Ovary (tissue), 3 donors: ENCODE measurements at regions not wholly inside any gene's neighbourhood (a gene's known extent, or its start where the extent isn't known, plus 50 kb on each side); places are given as distances from the start of the nearest gene placed in this dataset.

Source experiments
- EP300 ChIP-seq: sonication (generic); formaldehyde crosslinking; IDR thresholded peaks from one replicate; pipeline ENCODE4 v1.6.1; 2017; ENCODE audit warnings: antibody characterized with exemption
- POLR2A ChIP-seq: fragments of 450-650 bp; IDR thresholded peaks from one replicate; pipeline ENCODE4 v1.6.1; 2017; ENCODE audit warnings: antibody characterized with exemption, mild to moderate bottlenecking, moderate library complexity
- TF ChIP-seq, protein P1 (sequence below), 3 donors: fragments of 450-650 bp in 2 of 3; fragments of 200-600 bp in 1 of 3; IDR thresholded peaks; one replicate each; pipeline versions ENCODE4 v1.5.1 to v1.8.0; 2016 to 2022; ENCODE audit warnings: antibody characterized with exemption in 3 of 3, mild to moderate bottlenecking in 1 of 3
- donor health status: DM: no; HTN: no; CAD: no.

DNA sequence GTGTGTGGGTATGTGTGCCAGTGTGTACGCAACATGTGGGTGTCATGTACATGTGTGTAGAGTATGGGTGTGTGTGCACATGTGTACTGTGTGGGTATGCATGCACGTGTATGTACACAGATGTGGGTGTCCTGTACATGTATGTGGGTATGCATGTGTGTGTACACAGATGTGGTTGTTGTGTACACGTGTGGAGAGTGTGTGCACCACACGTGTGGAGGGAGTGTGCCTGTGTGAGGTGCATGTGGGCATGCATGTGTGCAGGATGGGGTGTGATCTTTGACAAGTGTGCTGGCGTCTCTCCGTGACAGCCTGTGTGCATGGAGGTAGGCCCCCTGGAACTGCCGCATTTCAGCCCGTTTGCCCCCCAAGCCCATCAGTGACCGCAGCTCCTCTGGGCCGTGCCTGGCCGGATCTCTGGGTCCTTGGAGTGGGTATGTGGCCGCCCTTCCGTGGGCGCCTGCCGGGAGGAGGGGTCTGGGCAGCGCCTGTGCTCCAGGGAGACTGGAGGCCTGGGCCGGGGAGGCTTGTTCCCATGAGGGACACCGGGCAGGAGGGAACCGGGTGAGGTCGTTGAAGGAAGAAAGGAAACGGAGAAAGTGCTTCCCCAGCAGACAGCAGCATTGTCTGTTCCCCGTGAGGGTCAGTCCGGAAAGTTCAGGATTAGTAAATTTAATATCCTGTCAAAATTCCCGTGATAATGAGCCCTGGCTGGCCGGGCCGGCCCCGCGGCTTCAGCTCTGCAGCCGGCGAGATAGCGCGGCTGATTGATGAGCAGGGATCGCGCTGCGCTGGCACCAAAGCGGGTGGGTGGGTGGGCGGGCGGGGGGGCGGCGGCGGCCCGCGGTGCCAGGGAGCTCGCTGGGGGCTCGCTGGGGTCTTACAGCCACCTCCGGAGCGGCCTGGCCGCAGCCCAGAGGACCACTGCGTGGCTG, 91.1 kb upstream of the SOX1 start:
- TF ChIP-seq, protein P1, sequence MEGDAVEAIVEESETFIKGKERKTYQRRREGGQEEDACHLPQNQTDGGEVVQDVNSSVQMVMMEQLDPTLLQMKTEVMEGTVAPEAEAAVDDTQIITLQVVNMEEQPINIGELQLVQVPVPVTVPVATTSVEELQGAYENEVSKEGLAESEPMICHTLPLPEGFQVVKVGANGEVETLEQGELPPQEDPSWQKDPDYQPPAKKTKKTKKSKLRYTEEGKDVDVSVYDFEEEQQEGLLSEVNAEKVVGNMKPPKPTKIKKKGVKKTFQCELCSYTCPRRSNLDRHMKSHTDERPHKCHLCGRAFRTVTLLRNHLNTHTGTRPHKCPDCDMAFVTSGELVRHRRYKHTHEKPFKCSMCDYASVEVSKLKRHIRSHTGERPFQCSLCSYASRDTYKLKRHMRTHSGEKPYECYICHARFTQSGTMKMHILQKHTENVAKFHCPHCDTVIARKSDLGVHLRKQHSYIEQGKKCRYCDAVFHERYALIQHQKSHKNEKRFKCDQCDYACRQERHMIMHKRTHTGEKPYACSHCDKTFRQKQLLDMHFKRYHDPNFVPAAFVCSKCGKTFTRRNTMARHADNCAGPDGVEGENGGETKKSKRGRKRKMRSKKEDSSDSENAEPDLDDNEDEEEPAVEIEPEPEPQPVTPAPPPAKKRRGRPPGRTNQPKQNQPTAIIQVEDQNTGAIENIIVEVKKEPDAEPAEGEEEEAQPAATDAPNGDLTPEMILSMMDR (IDR thresholded peaks at IDR 0.05), result no peak
- TF ChIP-seq POLR2A (no peak), EP300 (no peak)
